Upper lobe of right lung (tissue), 1 donor: ENCODE measurements at regions not wholly inside any gene's neighbourhood (a gene's known extent, or its start where the extent isn't known, plus 50 kb on each side); places are given as distances from the start of the nearest gene placed in this dataset.

Experiments used
- ATAC-seq: fragments of 200-7000 bp; cut with Tn5 transposase; one replicate; pipeline ENCODE4 v1.9.1; 2020; ENCODE audit warnings: mild to moderate bottlenecking, moderate library complexity
- DNase-seq: peaks from one replicate; pipeline ENCODE4 v3.0.0-alpha.2; 2020
- H3K27ac ChIP-seq: fragments of 200-600 bp; one replicate; pipeline ENCODE4 v1.8.0; 2022
- H3K27me3 ChIP-seq: fragments of 200-600 bp; one replicate; pipeline ENCODE4 v1.8.0; 2022; ENCODE audit warnings: mild to moderate bottlenecking
- H3K36me3 ChIP-seq: fragments of 200-600 bp; one replicate; pipeline ENCODE4 v1.8.0; 2022
- H3K4me1 ChIP-seq: fragments of 200-600 bp; one replicate; pipeline ENCODE4 v1.8.0; 2022
- H3K4me3 ChIP-seq: fragments of 200-600 bp; one replicate; pipeline ENCODE4 v1.8.0; 2022; ENCODE audit warnings: mild to moderate bottlenecking
- H3K9me3 ChIP-seq: fragments of 200-600 bp; one replicate; pipeline ENCODE4 v1.8.0; 2022
- intact Hi-C: fragments of 100-400 bp; cut with DNase I; formaldehyde crosslinking; loops from one replicate; pipeline ENCODE4 v1.11.0; 2022
- TF ChIP-seq, protein P1 (sequence below): fragments of 200-600 bp; IDR thresholded peaks from one replicate; pipeline ENCODE4 v1.8.0; 2022; ENCODE audit warnings: antibody characterized with exemption
- donor health status: DM: no; HTN: yes; CAD: no; lungs with severe emphysema.

DNA sequence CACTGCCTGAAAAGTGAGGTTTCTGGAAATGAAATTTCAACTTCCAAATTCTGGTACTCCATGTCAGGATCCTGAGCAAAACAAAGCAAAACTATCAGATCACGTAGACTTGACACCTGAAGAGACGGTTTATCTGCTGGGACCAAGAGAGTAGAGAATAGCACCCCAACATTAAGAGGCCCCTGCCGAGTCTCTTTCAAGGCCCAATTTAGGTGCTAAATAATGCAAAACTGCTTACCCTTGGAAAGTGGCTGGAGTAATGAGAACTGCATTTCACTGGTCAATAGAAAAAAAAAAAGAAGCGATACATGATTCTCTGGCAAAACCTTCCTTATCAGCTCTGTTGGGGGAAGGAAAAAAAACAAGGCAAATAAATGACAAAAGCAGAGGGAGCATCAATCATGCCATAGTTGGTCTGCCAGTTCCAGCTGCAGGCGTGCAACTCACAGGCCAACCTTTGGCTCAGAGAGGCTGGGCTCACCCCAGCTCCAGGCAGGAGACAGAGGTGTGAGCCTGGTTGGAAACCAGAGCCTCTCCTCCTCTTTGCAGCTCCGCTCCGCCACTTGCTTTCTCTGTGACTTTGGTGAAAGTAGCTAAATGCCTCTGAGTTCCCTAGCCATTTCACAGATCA is 595.2 kb downstream of the TOX3 start:
- no peak overlapping the region for H3K4me3 ChIP-seq
- no peaks in the 10 kb centered on the region for H3K36me3 ChIP-seq
- no peak for DNase-seq
- no peak for ATAC-seq
- no peak overlapping the region for H3K27ac ChIP-seq
- no peaks in the 10 kb centered on the region for H3K9me3 ChIP-seq
- intact Hi-C loops, result no loop called here
- H3K4me1 ChIP-seq, result no peaks in the 10 kb centered on the region
- TF ChIP-seq, protein P1, sequence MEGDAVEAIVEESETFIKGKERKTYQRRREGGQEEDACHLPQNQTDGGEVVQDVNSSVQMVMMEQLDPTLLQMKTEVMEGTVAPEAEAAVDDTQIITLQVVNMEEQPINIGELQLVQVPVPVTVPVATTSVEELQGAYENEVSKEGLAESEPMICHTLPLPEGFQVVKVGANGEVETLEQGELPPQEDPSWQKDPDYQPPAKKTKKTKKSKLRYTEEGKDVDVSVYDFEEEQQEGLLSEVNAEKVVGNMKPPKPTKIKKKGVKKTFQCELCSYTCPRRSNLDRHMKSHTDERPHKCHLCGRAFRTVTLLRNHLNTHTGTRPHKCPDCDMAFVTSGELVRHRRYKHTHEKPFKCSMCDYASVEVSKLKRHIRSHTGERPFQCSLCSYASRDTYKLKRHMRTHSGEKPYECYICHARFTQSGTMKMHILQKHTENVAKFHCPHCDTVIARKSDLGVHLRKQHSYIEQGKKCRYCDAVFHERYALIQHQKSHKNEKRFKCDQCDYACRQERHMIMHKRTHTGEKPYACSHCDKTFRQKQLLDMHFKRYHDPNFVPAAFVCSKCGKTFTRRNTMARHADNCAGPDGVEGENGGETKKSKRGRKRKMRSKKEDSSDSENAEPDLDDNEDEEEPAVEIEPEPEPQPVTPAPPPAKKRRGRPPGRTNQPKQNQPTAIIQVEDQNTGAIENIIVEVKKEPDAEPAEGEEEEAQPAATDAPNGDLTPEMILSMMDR, result no peak
- peaks cover 3% of the 10 kb centered on the region for H3K27me3 ChIP-seq

DNA sequence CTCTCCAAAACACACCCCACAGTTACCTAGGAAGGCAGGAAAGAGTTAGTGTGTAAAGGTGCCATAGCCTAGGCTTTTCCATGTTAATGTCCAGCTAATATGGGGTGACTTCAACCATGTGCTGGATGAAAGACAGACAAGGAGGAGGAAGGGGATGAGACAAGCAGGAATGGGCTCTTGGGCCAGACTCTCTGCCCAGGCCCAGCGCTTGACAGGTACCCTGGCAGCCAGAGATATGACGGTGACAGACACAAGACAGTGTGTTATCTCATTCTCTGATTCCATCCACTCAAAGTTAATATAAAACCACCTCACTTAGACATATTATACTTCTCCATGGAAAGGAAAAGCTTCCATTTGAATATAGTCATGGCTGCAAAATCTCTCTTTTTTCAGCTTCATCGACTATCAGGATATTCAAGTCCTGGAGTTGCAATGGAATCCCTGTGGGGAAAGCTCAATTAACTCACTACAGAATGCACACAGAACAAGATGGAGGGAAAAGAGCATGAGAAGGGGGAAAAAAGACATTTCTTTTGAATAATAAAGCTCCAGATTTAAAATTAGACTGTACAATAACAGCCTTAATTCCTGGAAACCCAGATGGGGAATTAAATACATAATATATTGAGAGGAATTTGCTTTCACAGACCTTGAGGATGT is 596.7 kb downstream of the TOX3 start:
- Histone ChIP-seq H3K36me3 (no peaks in the 10 kb centered on the region), H3K27me3 (peaks cover 3% of the 10 kb centered on the region), H3K4me3 (no peak overlapping the region), H3K27ac (no peak overlapping the region), H3K4me1 (no peaks in the 10 kb centered on the region), H3K9me3 (no peaks in the 10 kb centered on the region)
- ATAC-seq (no peak), DNase-seq (no peak)
- intact Hi-C loops, result no loop called here
- TF ChIP-seq, protein P1, result no peak

DNA sequence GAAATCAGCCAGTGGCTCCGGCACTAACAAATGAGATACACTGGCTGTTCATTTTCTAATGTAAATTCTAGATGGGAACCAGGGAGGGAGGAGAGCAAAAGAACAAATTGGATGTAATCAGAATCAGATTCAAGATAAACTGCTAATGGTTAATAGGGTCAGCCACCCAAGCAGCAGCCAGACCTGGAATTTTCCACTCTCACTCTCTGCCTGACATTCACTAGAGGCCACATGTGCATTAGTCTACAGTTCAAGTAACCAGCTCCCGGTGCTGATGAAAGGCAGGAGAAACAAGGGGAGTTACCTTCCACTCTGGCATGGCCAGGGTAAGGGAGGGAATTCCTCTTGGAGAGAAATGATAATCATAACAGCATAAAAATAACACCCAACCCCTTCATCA is 597.7 kb downstream of the TOX3 start:
- DNase-seq, result no peak
- TF ChIP-seq, protein P1, result no peak
- Histone ChIP-seq H3K36me3 (no peaks in the 10 kb centered on the region), H3K27me3 (peaks cover 3% of the 10 kb centered on the region), H3K4me3 (no peak overlapping the region), H3K27ac (no peak overlapping the region), H3K9me3 (no peaks in the 10 kb centered on the region), H3K4me1 (no peaks in the 10 kb centered on the region)
- intact Hi-C loops, result no loop called here
- ATAC-seq, result no peak

DNA sequence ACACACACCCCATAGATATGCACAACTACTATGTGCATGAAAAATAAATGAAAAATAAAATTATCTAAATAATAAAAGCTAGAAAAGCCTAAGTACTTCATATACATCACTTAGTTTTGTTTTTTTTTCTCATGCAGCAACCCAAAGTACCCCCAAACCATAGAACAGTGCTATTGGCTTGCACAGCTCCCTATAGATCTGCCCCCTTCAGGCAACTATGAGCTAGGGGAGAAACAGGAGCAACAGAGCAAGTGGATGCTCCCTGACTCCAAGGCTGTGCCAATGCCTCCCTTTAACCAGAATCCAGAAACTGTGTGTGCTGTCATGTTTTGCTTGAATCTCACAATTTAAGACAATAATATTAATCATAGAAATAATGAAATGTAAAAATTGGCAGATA is 605.5 kb downstream of the TOX3 start:
- Histone ChIP-seq H3K36me3 (no peaks in the 10 kb centered on the region), H3K4me1 (no peaks in the 10 kb centered on the region), H3K27ac (no peak overlapping the region), H3K4me3 (no peak overlapping the region), H3K27me3 (no peaks in the 10 kb centered on the region), H3K9me3 (no peaks in the 10 kb centered on the region)
- DNase-seq (no peak), ATAC-seq (no peak)
- intact Hi-C loops, result no loop called here
- TF ChIP-seq, protein P1, result no peak

DNA sequence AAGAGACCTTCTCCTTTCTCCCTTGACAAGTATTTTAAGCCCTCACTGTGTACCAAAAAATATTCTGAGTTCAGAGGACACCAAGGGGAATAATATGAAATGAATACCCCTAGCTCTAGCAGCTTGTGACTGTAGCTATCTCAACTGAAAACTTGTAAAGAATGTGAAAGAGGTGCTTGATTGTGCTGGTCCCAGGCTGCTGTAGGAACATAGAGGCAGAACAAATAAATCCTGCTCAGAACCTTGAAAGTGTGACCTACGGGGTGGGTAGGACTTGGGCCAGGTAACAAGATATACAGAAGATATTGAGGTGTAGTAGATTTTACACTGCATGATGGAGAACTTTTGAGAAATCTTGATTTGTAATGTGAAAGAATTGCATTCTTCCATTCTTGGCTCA is 606.8 kb downstream of the TOX3 start:
- intact Hi-C loops, result no loop called here
- H3K4me3 ChIP-seq, result no peak overlapping the region
- peak; percentile 69 for ATAC-seq
- no peak overlapping the region for H3K27ac ChIP-seq
- no peaks in the 10 kb centered on the region for H3K27me3 ChIP-seq
- H3K4me1 ChIP-seq, result no peaks in the 10 kb centered on the region
- TF ChIP-seq, protein P1, result no peak
- DNase-seq, result no peak
- H3K9me3 ChIP-seq, result no peaks in the 10 kb centered on the region
- no peaks in the 10 kb centered on the region for H3K36me3 ChIP-seq
